ENCODE measurements at regions not wholly inside any gene's neighbourhood (a gene's known extent, or its start where the extent isn't known, plus 50 kb on each side); places are given as distances from the start of the nearest gene placed in this dataset.

GRCh38 chr9:115262477-115262876 lies 144.5 kb upstream of the TNC start:
- peaks cover 0 to 2% of the 10 kb centered on the region in 2 donors for H3K27me3 Mint-ChIP-seq (ENCODE audit: low read depth in 2 of 2)
- Histone ChIP-seq H3K27me3 (ENCODE audit: control insufficient read depth, insufficient read depth, low read length) (no peaks in the 10 kb centered on the region), H3K27ac (ENCODE audit: low read length) (no peak overlapping the region), H3K36me3 (ENCODE audit: control insufficient read depth, insufficient read depth, low read length) (no peaks in the 10 kb centered on the region), H3K9me3 (ENCODE audit: control insufficient read depth, insufficient read depth, low read length) (no peaks in the 10 kb centered on the region), H3K4me3 (ENCODE audit: low read length) (no peak overlapping the region), H3K4me1 (ENCODE audit: control insufficient read depth, insufficient read depth, low read length) (no peaks in the 10 kb centered on the region)
- TF ChIP-seq CTCF (IDR thresholded peaks at IDR 0.05), result no peak
- ATAC-seq (no peak), DNase-seq (no peak)
- H3K27ac Mint-ChIP-seq, result no peak overlapping the region
- H3K4me1 Mint-ChIP-seq, result no peaks in the 10 kb centered on the region
- H3K9me3 Mint-ChIP-seq, result peaks cover 0 to 3% of the 10 kb centered on the region in 2 donors
- H3K4me3 Mint-ChIP-seq, result no peak overlapping the region
- no peaks in the 10 kb centered on the region for H3K36me3 Mint-ChIP-seq
- intact Hi-C loops (cut with micrococcal nuclease), result no loop called here

- Mint-ChIP-seq H3K36me3 (no peaks in the 10 kb centered on the region), H3K27me3 (ENCODE audit: low read depth in 2 of 2) (peaks cover 0 to 2% of the 10 kb centered on the region in 2 donors), H3K9me3 (peaks cover 0 to 3% of the 10 kb centered on the region in 2 donors), H3K4me1 (no peaks in the 10 kb centered on the region), H3K27ac (no peak overlapping the region), H3K4me3 (no peak overlapping the region)
- Histone ChIP-seq H3K4me1 (ENCODE audit: control insufficient read depth, insufficient read depth, low read length) (no peaks in the 10 kb centered on the region), H3K36me3 (ENCODE audit: control insufficient read depth, insufficient read depth, low read length) (no peaks in the 10 kb centered on the region), H3K27me3 (ENCODE audit: control insufficient read depth, insufficient read depth, low read length) (no peaks in the 10 kb centered on the region), H3K4me3 (ENCODE audit: low read length) (no peak overlapping the region), H3K27ac (ENCODE audit: low read length) (no peak overlapping the region), H3K9me3 (ENCODE audit: control insufficient read depth, insufficient read depth, low read length) (no peaks in the 10 kb centered on the region)
- intact Hi-C loops (cut with micrococcal nuclease), result no loop called here
- no peak for TF ChIP-seq CTCF (IDR thresholded peaks at IDR 0.05)
- DNase-seq (no peak), ATAC-seq (no peak)
Measured at GRCh38 chr9:115262952-115263351, 145.0 kb upstream of the TNC start.

- H3K27ac Mint-ChIP-seq, result no peak overlapping the region
- no peak overlapping the region for H3K4me3 Mint-ChIP-seq
- intact Hi-C loops (cut with micrococcal nuclease), result no loop called here
- ATAC-seq (no peak), DNase-seq (no peak)
- Histone ChIP-seq H3K4me1 (ENCODE audit: control insufficient read depth, insufficient read depth, low read length) (no peaks in the 10 kb centered on the region), H3K36me3 (ENCODE audit: control insufficient read depth, insufficient read depth, low read length) (no peaks in the 10 kb centered on the region), H3K27me3 (ENCODE audit: control insufficient read depth, insufficient read depth, low read length) (no peaks in the 10 kb centered on the region), H3K4me3 (ENCODE audit: low read length) (no peak overlapping the region), H3K27ac (ENCODE audit: low read length) (no peak overlapping the region), H3K9me3 (ENCODE audit: control insufficient read depth, insufficient read depth, low read length) (no peaks in the 10 kb centered on the region)
- H3K36me3 Mint-ChIP-seq, result no peaks in the 10 kb centered on the region
- WGBS (ENCODE audit: insufficient coverage), result 89% methylated on average over 2 of the region's 2 CpGs
- H3K27me3 Mint-ChIP-seq (ENCODE audit: low read depth in 2 of 2), result peaks cover 0 to 2% of the 10 kb centered on the region in 2 donors
- H3K9me3 Mint-ChIP-seq, result peaks cover 0 to 3% of the 10 kb centered on the region in 2 donors
- H3K4me1 Mint-ChIP-seq, result no peaks in the 10 kb centered on the region
- TF ChIP-seq CTCF (IDR thresholded peaks at IDR 0.05), result no peak
Measured at GRCh38 chr9:115263371-115264075, 145.6 kb upstream of the TNC start.

- H3K27me3 ChIP-seq (ENCODE audit: control insufficient read depth, insufficient read depth, low read length), result no peaks in the 10 kb centered on the region
- H3K4me3 Mint-ChIP-seq, result no peak overlapping the region
- no peak for DNase-seq
- TF ChIP-seq CTCF (IDR thresholded peaks at IDR 0.05), result no peak
- H3K27ac ChIP-seq (ENCODE audit: low read length), result no peak overlapping the region
- ATAC-seq, result no peak
- H3K4me3 ChIP-seq (ENCODE audit: low read length), result no peak overlapping the region
- peaks cover 0 to 2% of the 10 kb centered on the region in 2 donors for H3K27me3 Mint-ChIP-seq (ENCODE audit: low read depth in 2 of 2)
- H3K36me3 Mint-ChIP-seq, result no peaks in the 10 kb centered on the region
- H3K9me3 Mint-ChIP-seq, result peaks cover 0 to 3% of the 10 kb centered on the region in 2 donors
- WGBS (ENCODE audit: insufficient coverage), result 57% methylated on average over 1 of the region's 1 CpG
- H3K4me1 ChIP-seq (ENCODE audit: control insufficient read depth, insufficient read depth, low read length), result no peaks in the 10 kb centered on the region
- H3K9me3 ChIP-seq (ENCODE audit: control insufficient read depth, insufficient read depth, low read length), result no peaks in the 10 kb centered on the region
- intact Hi-C loops (cut with micrococcal nuclease), result no loop called here
- no peaks in the 10 kb centered on the region for H3K36me3 ChIP-seq (ENCODE audit: control insufficient read depth, insufficient read depth, low read length)
- H3K4me1 Mint-ChIP-seq, result no peaks in the 10 kb centered on the region
- no peak overlapping the region for H3K27ac Mint-ChIP-seq
Measured at GRCh38 chr9:115264313-115264712, 146.4 kb upstream of the TNC start.

All from natural killer cell (primary cell).